ENCODE measurements at regions not wholly inside any gene's neighbourhood (a gene's known extent, or its start where the extent isn't known, plus 50 kb on each side); places are given as distances from the start of the nearest gene placed in this dataset.

DNA sequence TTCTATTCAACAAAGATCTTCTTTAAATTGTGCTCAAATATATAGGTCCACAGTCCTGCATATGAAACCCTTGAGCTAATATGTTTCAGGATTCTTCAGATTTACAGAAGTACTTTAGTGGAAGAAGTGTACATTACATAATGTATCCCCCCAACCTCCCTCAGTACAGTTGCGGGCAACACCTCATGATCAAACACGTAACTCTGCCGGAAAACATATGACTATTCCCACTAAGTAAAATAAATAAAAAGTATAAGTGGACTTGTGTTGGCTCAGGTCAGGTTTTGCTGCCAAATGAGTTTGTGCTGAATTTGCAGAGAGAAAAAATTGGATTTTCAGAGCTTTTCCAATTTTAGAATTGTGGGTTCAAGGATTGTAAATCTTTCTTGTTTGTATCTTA, 267.6 kb upstream of the MDFIC2 start:
- Histone ChIP-seq H4K20me1 (ENCODE audit: low read depth, low read length) (no peaks in the 10 kb centered on the region; the same call in 1 of the 2 replicates), H3K9ac (ENCODE audit: low read length) (no peak overlapping the region), H3K9me2 (replicated peaks; ENCODE audit: insufficient read depth, low read length) (no peaks in the 10 kb centered on the region), H3K4me2 (ENCODE audit: low read depth, low read length, poor library complexity, severe bottlenecking) (no peak overlapping the region), H3K27me3 (ENCODE audit: low read length) (no peaks in the 10 kb centered on the region), H3K36me3 (ENCODE audit: low read length) (no peaks in the 10 kb centered on the region), H3K27ac (ENCODE audit: low read depth, low read length) (no peak overlapping the region), H3K79me2 (ENCODE audit: insufficient read depth, low read length) (no peaks in the 10 kb centered on the region), H3K9me3 (ENCODE audit: insufficient read depth, low read length) (no peaks in the 10 kb centered on the region), H3F3A (ENCODE audit: insufficient read depth) (no peaks in the 10 kb centered on the region), H3K4me3 (ENCODE audit: insufficient read depth, low read length, poor library complexity, severe bottlenecking) (no peak overlapping the region), H2AFZ (ENCODE audit: low read depth, low read length, severe bottlenecking) (no peak overlapping the region)
- TF ChIP-seq, protein P1, sequence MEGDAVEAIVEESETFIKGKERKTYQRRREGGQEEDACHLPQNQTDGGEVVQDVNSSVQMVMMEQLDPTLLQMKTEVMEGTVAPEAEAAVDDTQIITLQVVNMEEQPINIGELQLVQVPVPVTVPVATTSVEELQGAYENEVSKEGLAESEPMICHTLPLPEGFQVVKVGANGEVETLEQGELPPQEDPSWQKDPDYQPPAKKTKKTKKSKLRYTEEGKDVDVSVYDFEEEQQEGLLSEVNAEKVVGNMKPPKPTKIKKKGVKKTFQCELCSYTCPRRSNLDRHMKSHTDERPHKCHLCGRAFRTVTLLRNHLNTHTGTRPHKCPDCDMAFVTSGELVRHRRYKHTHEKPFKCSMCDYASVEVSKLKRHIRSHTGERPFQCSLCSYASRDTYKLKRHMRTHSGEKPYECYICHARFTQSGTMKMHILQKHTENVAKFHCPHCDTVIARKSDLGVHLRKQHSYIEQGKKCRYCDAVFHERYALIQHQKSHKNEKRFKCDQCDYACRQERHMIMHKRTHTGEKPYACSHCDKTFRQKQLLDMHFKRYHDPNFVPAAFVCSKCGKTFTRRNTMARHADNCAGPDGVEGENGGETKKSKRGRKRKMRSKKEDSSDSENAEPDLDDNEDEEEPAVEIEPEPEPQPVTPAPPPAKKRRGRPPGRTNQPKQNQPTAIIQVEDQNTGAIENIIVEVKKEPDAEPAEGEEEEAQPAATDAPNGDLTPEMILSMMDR (IDR thresholded peaks at IDR 0.05; ENCODE audit: insufficient read depth, low read length, poor library complexity, severe bottlenecking) = no peak
- no peak for TF ChIP-seq EZH2phosphoT487 (conservative IDR thresholded peaks at IDR 0.05; ENCODE audit: low read length)

DNA sequence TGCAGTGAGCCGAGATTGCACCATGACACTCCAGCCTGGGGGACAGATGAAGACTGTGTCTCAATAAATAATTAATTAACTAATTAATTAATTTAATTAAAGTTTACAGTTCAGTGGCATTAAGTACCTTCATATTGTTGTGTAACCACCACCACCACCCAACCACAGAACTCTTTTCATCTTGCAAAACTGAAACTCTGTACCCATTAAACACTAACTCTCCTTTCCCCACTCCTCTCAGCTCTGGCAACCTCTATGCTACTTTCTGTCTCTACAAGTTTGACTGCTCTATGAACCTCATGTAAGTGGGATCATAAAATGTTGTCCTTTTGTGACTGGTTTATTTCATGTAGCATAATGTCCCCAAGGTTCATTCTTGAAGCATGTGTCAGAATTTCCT, 259.3 kb upstream of the MDFIC2 start:
- no peak overlapping the region for H3K9ac ChIP-seq (ENCODE audit: low read length)

DNA sequence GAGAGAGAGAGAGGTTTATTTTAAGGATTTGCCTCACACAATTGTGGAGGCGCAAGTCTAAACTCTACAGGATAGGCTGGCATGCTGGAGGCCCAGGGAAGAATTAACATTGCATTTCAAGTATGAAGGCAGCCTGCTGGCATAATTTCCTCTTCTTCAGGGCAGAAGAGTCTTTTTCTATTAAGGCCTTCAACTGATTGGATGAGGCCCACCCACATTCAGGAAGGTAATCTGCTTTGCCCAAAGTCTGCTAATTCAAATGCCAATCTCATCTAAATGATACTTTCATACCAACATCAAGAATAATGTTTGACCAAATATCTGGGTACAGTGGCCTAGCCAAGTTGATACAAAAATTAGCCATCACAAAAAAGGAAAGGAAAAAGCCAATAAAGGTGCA, 258.1 kb upstream of the MDFIC2 start:
- Histone ChIP-seq H3K9ac (ENCODE audit: low read length) (no peak overlapping the region), H3K9me2 (replicated peaks; ENCODE audit: insufficient read depth, low read length) (no peaks in the 10 kb centered on the region), H3K9me3 (ENCODE audit: insufficient read depth, low read length) (no peaks in the 10 kb centered on the region), H3K27me3 (ENCODE audit: low read length) (no peaks in the 10 kb centered on the region), H3F3A (ENCODE audit: insufficient read depth) (no peaks in the 10 kb centered on the region), H3K79me2 (ENCODE audit: insufficient read depth, low read length) (no peaks in the 10 kb centered on the region), H3K36me3 (ENCODE audit: low read length) (no peaks in the 10 kb centered on the region), H2AFZ (ENCODE audit: low read depth, low read length, severe bottlenecking) (no peak overlapping the region), H4K20me1 (ENCODE audit: low read depth, low read length) (no peaks in the 10 kb centered on the region), H3K4me3 (ENCODE audit: insufficient read depth, low read length, poor library complexity, severe bottlenecking) (no peak overlapping the region), H3K27ac (ENCODE audit: low read depth, low read length) (no peak overlapping the region), H3K4me2 (ENCODE audit: low read depth, low read length, poor library complexity, severe bottlenecking) (no peak overlapping the region)
- TF ChIP-seq, protein P1 (IDR thresholded peaks at IDR 0.05; ENCODE audit: insufficient read depth, low read length, poor library complexity, severe bottlenecking) = no peak
- no peak for TF ChIP-seq EZH2phosphoT487 (conservative IDR thresholded peaks at IDR 0.05; ENCODE audit: low read length)

More for the DNA sequence above, 259.3 kb upstream of the MDFIC2 start:
- Histone ChIP-seq H3K27me3 (ENCODE audit: low read length) (no peaks in the 10 kb centered on the region), H3K4me2 (ENCODE audit: low read depth, low read length, poor library complexity, severe bottlenecking) (no peak overlapping the region), H3K9me3 (ENCODE audit: insufficient read depth, low read length) (no peaks in the 10 kb centered on the region), H3K79me2 (ENCODE audit: insufficient read depth, low read length) (no peaks in the 10 kb centered on the region), H3K4me3 (ENCODE audit: insufficient read depth, low read length, poor library complexity, severe bottlenecking) (no peak overlapping the region), H3K9me2 (replicated peaks; ENCODE audit: insufficient read depth, low read length) (no peaks in the 10 kb centered on the region), H3K36me3 (ENCODE audit: low read length) (no peaks in the 10 kb centered on the region), H4K20me1 (ENCODE audit: low read depth, low read length) (no peaks in the 10 kb centered on the region), H3K27ac (ENCODE audit: low read depth, low read length) (no peak overlapping the region), H3F3A (ENCODE audit: insufficient read depth) (no peaks in the 10 kb centered on the region), H2AFZ (ENCODE audit: low read depth, low read length, severe bottlenecking) (no peak overlapping the region)
- TF ChIP-seq, protein P1 (IDR thresholded peaks at IDR 0.05; ENCODE audit: insufficient read depth, low read length, poor library complexity, severe bottlenecking) = no peak
- no peak for TF ChIP-seq EZH2phosphoT487 (conservative IDR thresholded peaks at IDR 0.05; ENCODE audit: low read length)

Data from SU-DHL-6 (cell line).